ENCODE measurements at regions not wholly inside any gene's neighbourhood (a gene's known extent, or its start where the extent isn't known, plus 50 kb on each side); places are given as distances from the start of the nearest gene placed in this dataset.

DNA sequence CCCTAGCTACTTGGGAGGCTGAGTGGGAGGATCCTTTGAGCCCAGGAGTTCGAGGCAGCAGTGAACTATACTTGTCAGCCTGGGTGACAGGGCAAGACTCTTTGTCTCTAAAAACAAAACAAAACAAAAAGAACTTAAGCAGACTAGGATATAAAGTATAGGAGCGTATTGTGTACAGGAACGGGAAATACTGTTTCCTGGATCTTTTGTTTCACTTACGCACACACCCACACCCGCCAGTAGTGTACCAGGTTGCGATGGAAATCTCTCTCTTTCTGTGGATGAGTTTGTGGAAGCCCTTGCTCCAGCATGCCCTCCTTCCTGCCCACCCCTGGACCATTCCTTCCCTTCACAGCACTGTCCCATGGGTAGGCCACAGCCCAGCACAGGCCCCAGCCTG is 136.3 kb downstream of the RPIA start:
- Mint-ChIP-seq H3K9me3 (ENCODE audit: unreplicated experiment) (no peaks in the 10 kb centered on the region), H3K36me3 (ENCODE audit: insufficient read depth, unreplicated experiment) (no peaks in the 10 kb centered on the region), H3K4me1 (ENCODE audit: low read depth, unreplicated experiment) (no peaks in the 10 kb centered on the region), H3K27me3 (ENCODE audit: insufficient read depth, unreplicated experiment) (peaks cover 8% of the 10 kb centered on the region), H3K27ac (ENCODE audit: unreplicated experiment) (no peak overlapping the region), H3K4me3 (ENCODE audit: unreplicated experiment) (no peak overlapping the region)
- TF ChIP-seq, protein P1, sequence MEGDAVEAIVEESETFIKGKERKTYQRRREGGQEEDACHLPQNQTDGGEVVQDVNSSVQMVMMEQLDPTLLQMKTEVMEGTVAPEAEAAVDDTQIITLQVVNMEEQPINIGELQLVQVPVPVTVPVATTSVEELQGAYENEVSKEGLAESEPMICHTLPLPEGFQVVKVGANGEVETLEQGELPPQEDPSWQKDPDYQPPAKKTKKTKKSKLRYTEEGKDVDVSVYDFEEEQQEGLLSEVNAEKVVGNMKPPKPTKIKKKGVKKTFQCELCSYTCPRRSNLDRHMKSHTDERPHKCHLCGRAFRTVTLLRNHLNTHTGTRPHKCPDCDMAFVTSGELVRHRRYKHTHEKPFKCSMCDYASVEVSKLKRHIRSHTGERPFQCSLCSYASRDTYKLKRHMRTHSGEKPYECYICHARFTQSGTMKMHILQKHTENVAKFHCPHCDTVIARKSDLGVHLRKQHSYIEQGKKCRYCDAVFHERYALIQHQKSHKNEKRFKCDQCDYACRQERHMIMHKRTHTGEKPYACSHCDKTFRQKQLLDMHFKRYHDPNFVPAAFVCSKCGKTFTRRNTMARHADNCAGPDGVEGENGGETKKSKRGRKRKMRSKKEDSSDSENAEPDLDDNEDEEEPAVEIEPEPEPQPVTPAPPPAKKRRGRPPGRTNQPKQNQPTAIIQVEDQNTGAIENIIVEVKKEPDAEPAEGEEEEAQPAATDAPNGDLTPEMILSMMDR (IDR thresholded peaks at IDR 0.05; ENCODE audit: insufficient read depth in 1 of 2, low read depth in 1 of 2, low read length in 1 of 2, severe bottlenecking in 1 of 2, unreplicated experiment in 1 of 2) = no peak
- BruUV-seq (replicated peaks) = no TSS peak
- Histone ChIP-seq H3K27me3 (replicated peaks; ENCODE audit: control insufficient read depth, insufficient read depth, low read length) (peaks cover 1% of the 10 kb centered on the region; the same call in 1 of the 2 replicates), H3K9me3 (no peaks in the 10 kb centered on the region), H3K36me3 (ENCODE audit: control insufficient read depth, insufficient read depth, low read length) (no peaks in the 10 kb centered on the region), H3K4me1 (no peaks in the 10 kb centered on the region), H3K4me3 (ENCODE audit: low read depth, low read length) (no peak overlapping the region)
- CTCF ChIA-PET = no interaction called here
- intact Hi-C loops (cut with micrococcal nuclease; ENCODE audit: unreplicated experiment) = no loop called here
- POLR2A ChIA-PET = no interaction called here
- DNase-seq = no peak

DNA sequence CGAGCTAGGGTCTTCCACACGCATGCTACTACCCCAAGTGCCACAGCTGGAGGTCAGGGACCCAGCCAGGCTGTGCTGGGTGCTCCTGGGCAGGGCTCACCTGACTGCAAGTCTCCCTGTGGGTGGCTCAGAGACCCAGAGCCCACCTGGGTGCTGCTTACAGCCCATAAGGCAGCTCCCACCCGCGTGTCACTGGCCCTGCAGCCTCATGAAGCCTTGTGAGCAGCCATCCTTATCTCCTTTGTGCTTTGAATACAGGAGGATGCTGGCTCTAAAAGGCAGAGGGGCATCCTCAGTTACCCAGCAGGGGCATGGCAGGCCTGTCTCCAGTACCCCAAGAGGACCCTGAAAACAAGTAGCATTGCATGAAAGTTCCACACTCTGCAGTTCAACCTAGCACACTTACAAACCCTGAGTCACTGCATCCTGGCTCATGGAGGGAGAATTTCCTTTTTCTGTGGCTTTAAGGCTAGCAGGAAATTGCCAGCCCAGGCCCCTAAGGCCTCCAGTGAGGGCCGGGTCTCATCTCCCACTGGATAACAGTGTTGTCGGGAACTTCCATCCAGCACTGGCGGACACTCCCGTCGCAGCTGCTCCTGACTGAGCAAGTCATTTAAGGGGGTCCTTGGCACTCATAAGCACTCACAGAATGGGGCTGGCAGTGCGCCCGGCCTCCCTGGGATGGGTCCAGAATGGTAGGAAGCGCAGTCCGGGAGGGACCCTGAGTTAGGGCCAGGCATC is 137.1 kb downstream of the RPIA start:
- TF ChIP-seq, protein P1 (IDR thresholded peaks at IDR 0.05; ENCODE audit: insufficient read depth in 1 of 2, low read depth in 1 of 2, low read length in 1 of 2, severe bottlenecking in 1 of 2, unreplicated experiment in 1 of 2) = no peak
- peaks cover 8% of the 10 kb centered on the region for H3K27me3 Mint-ChIP-seq (ENCODE audit: insufficient read depth, unreplicated experiment)
- H3K27ac Mint-ChIP-seq (ENCODE audit: unreplicated experiment) = no peak overlapping the region
- ChIA-PET CTCF (no interaction called here), POLR2A (no interaction called here)
- no peaks in the 10 kb centered on the region for H3K36me3 Mint-ChIP-seq (ENCODE audit: insufficient read depth, unreplicated experiment)
- H3K4me1 Mint-ChIP-seq (ENCODE audit: low read depth, unreplicated experiment) = no peaks in the 10 kb centered on the region
- H3K36me3 ChIP-seq (ENCODE audit: control insufficient read depth, insufficient read depth, low read length) = no peaks in the 10 kb centered on the region
- H3K27me3 ChIP-seq (replicated peaks; ENCODE audit: control insufficient read depth, insufficient read depth, low read length) = peaks cover 1% of the 10 kb centered on the region; the same call in 1 of the 2 replicates
- H3K9me3 ChIP-seq = no peaks in the 10 kb centered on the region
- H3K4me3 Mint-ChIP-seq (ENCODE audit: unreplicated experiment) = no peak overlapping the region
- no peaks in the 10 kb centered on the region for H3K4me1 ChIP-seq
- DNase-seq = no peak
- H3K9me3 Mint-ChIP-seq (ENCODE audit: unreplicated experiment) = no peaks in the 10 kb centered on the region
- intact Hi-C loops (cut with micrococcal nuclease; ENCODE audit: unreplicated experiment) = no loop called here
- no peak overlapping the region for H3K4me3 ChIP-seq (ENCODE audit: low read depth, low read length)
- no TSS peak for BruUV-seq (replicated peaks)

DNA sequence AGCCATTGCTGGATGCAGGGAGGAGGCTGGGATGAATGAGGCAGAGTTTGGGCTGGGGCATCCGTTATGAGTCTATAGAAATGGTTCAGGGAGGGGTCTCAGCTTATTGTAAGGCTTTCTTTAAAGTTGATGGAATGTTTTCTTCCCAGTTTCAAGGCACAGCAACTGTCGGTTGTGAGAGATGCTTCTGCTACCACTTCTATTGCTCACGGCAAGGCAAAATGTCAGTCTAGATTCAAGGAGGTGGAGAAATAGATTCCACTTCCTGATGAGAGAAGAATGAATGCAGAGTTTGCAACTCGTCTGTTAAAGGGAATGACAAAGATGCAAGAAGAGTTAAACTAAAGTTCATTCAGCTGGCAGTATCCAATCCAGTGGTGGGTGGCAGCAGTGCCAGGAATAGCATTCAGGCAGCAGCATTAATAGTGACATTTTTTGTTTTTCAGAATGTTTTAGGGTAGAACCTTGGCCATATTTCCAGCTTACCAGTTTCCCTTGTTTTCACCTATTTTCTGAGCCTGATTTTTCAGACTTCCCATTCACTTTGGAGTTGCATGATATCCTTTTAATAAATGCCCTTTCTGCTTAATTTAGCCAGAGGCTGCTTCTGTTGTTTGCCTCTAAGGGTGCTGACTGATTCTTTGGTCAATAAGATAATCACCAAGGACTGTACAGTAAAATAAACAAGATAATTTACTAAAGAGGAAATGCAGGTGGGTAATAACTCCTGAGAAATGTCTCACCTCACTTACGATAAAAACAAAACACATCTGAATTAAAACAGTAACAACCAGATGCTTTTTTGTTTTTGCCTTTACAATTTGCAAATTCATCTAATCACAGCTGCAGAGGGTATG is 138.4 kb downstream of the RPIA start:
- Histone ChIP-seq H3K9me3 (no peaks in the 10 kb centered on the region), H3K27me3 (replicated peaks; ENCODE audit: control insufficient read depth, insufficient read depth, low read length) (peaks cover 1% of the 10 kb centered on the region; the same call in 1 of the 2 replicates), H3K4me1 (no peaks in the 10 kb centered on the region), H3K36me3 (ENCODE audit: control insufficient read depth, insufficient read depth, low read length) (no peaks in the 10 kb centered on the region), H3K4me3 (ENCODE audit: low read depth, low read length) (no peak overlapping the region)
- DNase-seq = no peak
- intact Hi-C loops (cut with micrococcal nuclease; ENCODE audit: unreplicated experiment) = no loop called here
- H3K27ac Mint-ChIP-seq (ENCODE audit: unreplicated experiment) = no peak overlapping the region
- no peak overlapping the region for H3K4me3 Mint-ChIP-seq (ENCODE audit: unreplicated experiment)
- CTCF ChIA-PET = no interaction called here
- H3K27me3 Mint-ChIP-seq (ENCODE audit: insufficient read depth, unreplicated experiment) = peaks cover 8% of the 10 kb centered on the region
- H3K9me3 Mint-ChIP-seq (ENCODE audit: unreplicated experiment) = no peaks in the 10 kb centered on the region
- POLR2A ChIA-PET = no interaction called here
- H3K36me3 Mint-ChIP-seq (ENCODE audit: insufficient read depth, unreplicated experiment) = no peaks in the 10 kb centered on the region
- TF ChIP-seq, protein P1 (IDR thresholded peaks at IDR 0.05; ENCODE audit: insufficient read depth in 1 of 2, low read depth in 1 of 2, low read length in 1 of 2, severe bottlenecking in 1 of 2, unreplicated experiment in 1 of 2) = no peak
- BruUV-seq (replicated peaks) = no TSS peak
- no peaks in the 10 kb centered on the region for H3K4me1 Mint-ChIP-seq (ENCODE audit: low read depth, unreplicated experiment)
